Nephron progenitor cell (in vitro differentiated cells): ENCODE measurements at regions not wholly inside any gene's neighbourhood (a gene's known extent, or its start where the extent isn't known, plus 50 kb on each side); places are given as distances from the start of the nearest gene placed in this dataset.

ENCODE experiments used
- DNase-seq: peaks from one replicate; pipeline ENCODE4 v3.0.0; 2021
- H3K27ac Mint-ChIP-seq: 2 replicates; pipeline ENCODE4 v1.8.0; 2021; ENCODE audit warnings: mild to moderate bottlenecking, moderate library complexity, mixed read lengths
- H3K27me3 Mint-ChIP-seq: 2 replicates; pipeline ENCODE4 v1.8.0; 2021; ENCODE audit warnings: mild to moderate bottlenecking, low read depth, mixed read lengths; ENCODE audit not compliant: poor library complexity
- H3K36me3 Mint-ChIP-seq: 2 replicates; pipeline ENCODE4 v1.8.0; 2021; ENCODE audit warnings: low read depth, mixed read lengths
- H3K4me1 Mint-ChIP-seq: 2 replicates; pipeline ENCODE4 v1.8.0; 2021; ENCODE audit warnings: mixed read lengths
- H3K4me3 Mint-ChIP-seq: 2 replicates; pipeline ENCODE4 v1.8.0; 2021; ENCODE audit warnings: mild to moderate bottlenecking, moderate library complexity, mixed read lengths
- H3K9me3 Mint-ChIP-seq: 2 replicates; pipeline ENCODE4 v1.8.0; 2021; ENCODE audit warnings: mild to moderate bottlenecking, moderate library complexity, mixed read lengths
- TF ChIP-seq, protein P1 (sequence below): fragments of 200-600 bp; sonication (generic); IDR thresholded peaks from 2 replicates; pipeline ENCODE4 v1.5.0; 2021; ENCODE audit warnings: antibody characterized with exemption

DNA sequence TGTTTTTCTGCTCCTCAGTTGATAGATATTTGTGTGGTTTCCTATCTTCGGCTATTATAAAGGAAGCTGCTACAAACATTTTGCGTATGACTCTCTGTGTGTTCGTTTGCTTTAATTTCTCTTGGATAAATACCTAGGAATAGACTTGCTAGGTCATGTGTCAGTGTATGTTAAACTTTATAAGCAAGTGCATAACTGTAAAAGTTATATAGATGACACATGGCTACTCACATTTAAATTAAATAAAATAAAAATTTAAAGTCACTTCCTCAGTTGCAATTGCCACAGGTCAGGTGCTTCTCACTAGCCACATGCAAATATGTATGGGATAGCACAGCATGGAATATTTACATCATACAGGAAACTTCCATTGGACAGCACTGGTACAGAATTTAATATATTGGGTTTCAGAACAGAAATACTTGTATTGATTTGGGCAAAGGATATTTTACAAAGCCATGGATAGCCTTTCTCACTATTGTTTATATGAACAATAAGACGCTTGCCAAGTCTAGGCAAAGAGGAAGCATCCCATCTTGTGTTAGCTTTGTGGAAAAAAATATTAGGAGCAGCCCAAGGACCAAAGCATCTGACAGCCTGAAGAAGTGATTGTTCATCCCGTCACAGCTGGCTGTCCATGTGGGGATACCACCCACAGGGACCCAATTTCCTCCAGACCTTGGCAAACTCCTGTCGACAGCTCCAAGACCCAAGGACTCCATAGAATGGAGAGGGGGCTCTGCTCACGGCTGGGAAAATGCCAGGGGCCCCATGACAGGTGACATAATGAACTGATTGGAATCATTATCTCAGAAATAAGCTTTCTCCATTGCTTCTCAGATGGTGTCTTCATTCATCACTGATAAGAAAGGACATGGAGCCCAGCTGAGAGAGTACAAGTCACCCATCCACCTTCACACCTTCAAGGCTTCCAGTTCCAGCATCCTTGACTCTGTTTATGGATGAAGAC, 196.7 kb downstream of the SH3BP4 start:
- TF ChIP-seq, protein P1, sequence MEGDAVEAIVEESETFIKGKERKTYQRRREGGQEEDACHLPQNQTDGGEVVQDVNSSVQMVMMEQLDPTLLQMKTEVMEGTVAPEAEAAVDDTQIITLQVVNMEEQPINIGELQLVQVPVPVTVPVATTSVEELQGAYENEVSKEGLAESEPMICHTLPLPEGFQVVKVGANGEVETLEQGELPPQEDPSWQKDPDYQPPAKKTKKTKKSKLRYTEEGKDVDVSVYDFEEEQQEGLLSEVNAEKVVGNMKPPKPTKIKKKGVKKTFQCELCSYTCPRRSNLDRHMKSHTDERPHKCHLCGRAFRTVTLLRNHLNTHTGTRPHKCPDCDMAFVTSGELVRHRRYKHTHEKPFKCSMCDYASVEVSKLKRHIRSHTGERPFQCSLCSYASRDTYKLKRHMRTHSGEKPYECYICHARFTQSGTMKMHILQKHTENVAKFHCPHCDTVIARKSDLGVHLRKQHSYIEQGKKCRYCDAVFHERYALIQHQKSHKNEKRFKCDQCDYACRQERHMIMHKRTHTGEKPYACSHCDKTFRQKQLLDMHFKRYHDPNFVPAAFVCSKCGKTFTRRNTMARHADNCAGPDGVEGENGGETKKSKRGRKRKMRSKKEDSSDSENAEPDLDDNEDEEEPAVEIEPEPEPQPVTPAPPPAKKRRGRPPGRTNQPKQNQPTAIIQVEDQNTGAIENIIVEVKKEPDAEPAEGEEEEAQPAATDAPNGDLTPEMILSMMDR: no peak
- Mint-ChIP-seq H3K27me3 (peaks cover 6% of the 10 kb centered on the region), H3K4me3 (no peak overlapping the region), H3K4me1 (peaks cover 14% of the 10 kb centered on the region), H3K27ac (no peak overlapping the region), H3K9me3 (no peaks in the 10 kb centered on the region), H3K36me3 (no peaks in the 10 kb centered on the region)
- no peak for DNase-seq

DNA sequence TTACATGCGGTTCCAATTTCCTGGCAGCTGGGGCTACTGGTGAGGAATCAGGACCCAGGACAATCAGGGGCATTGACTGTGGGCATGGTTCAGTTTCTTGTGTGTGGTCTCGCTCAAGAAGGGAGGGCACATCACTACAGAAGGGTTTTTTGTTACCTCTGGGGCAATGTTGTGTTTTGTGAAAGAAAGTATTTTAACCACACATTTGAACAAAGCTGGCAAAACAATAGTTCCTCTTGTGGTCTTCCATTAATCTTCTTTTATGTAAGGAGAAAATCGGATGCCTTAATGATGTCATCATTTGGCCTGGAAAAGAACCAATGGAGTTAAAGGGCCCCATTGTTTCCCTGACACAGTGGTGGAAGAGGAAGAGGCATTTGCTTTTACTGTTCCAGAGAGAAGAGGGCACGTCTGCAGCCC, 197.4 kb downstream of the SH3BP4 start:
- H3K9me3 Mint-ChIP-seq: no peaks in the 10 kb centered on the region
- TF ChIP-seq, protein P1: no peak
- no peak overlapping the region for H3K4me3 Mint-ChIP-seq
- H3K4me1 Mint-ChIP-seq: peaks cover 14% of the 10 kb centered on the region
- no peak for DNase-seq
- H3K27ac Mint-ChIP-seq: peak overlapping the region; percentile 20
- peaks cover 6% of the 10 kb centered on the region for H3K27me3 Mint-ChIP-seq
- no peaks in the 10 kb centered on the region for H3K36me3 Mint-ChIP-seq

DNA sequence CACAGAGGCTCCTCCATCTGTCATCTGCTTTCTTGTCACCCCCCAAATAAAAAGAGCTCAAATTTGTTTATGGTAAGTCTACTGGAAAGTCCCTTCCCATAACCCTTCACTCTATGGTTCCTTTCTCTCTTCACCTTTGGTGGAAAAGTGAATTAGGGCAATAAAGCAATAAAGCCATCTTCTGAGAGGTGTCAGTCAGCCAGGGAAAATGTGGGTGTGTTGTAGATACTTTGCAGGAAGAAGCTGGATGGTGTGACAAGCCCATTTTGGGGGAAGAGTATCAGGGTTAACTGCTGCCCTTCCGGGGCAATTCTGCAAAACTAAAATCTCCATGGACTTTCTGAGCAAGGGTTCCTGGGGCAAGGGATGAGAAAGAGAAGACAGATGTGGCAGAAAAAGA, 197.9 kb downstream of the SH3BP4 start:
- TF ChIP-seq, protein P1: no peak
- Mint-ChIP-seq H3K27ac (peak overlapping the region; percentile 20), H3K4me3 (no peak overlapping the region), H3K27me3 (peaks cover 6% of the 10 kb centered on the region), H3K4me1 (peaks cover 14% of the 10 kb centered on the region), H3K9me3 (peaks cover 4% of the 10 kb centered on the region), H3K36me3 (no peaks in the 10 kb centered on the region)
- DNase-seq: no peak

DNA sequence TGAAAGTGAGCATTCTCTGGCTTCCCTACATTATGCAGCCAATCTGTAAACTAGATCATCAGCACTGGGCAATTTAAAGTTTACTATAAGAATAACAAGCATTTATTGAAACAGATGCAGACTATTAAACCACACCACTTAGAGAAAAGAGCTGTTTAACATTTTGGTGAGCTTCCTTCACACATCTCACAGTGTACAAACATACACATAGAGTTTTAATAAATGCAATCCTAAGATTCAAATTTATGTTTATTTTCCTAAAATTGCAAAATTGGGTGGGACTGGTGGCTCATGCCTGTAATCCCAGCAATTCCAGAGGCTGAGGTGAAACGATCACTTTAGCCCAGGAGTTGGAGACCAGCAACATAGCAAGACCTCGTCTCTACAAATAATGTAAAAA, 199.3 kb downstream of the SH3BP4 start:
- Mint-ChIP-seq H3K27me3 (peaks cover 10% of the 10 kb centered on the region), H3K4me3 (no peak overlapping the region), H3K9me3 (peaks cover 4% of the 10 kb centered on the region), H3K4me1 (peaks cover 14% of the 10 kb centered on the region), H3K27ac (no peak overlapping the region), H3K36me3 (no peaks in the 10 kb centered on the region)
- no peak for DNase-seq
- TF ChIP-seq, protein P1: no peak

GRCh38 chr2:235155163-235155562, 203.3 kb downstream of the SH3BP4 start:
- no peak overlapping the region for H3K27ac Mint-ChIP-seq

More at GRCh38 chr2:235155163-235155562, 203.3 kb downstream of the SH3BP4 start:
- H3K9me3 Mint-ChIP-seq: peaks cover 17% of the 10 kb centered on the region
- TF ChIP-seq, protein P1: no peak
- H3K27me3 Mint-ChIP-seq: peaks cover 16% of the 10 kb centered on the region
- H3K4me1 Mint-ChIP-seq: peaks cover 11% of the 10 kb centered on the region
- DNase-seq: no peak
- no peaks in the 10 kb centered on the region for H3K36me3 Mint-ChIP-seq
- H3K4me3 Mint-ChIP-seq: no peak overlapping the region
